ENCODE measurements at regions not wholly inside any gene's neighbourhood (a gene's known extent, or its start where the extent isn't known, plus 50 kb on each side); places are given as distances from the start of the nearest gene placed in this dataset.

DNA sequence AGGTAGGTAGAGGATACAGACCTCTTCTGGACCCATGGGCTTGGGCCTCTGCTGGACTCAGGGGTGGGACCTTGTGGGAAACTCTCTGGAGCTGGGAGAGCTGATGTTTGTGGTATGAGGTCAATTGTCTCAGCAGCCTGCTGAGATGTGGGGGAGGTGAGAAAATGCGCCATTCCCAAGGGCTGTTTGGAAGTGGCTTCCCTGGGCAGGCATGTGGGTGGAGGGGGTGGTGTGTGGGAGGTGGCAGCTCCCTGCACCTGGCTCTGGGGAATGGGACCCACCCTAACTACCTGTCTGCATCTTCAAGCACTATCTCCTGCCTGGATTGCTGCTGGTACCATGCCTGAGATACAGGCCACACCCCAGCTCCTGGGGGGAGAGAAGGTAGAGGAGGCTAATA, 97.4 kb upstream of the THY1 start:
- DNase-seq: no peak

DNA sequence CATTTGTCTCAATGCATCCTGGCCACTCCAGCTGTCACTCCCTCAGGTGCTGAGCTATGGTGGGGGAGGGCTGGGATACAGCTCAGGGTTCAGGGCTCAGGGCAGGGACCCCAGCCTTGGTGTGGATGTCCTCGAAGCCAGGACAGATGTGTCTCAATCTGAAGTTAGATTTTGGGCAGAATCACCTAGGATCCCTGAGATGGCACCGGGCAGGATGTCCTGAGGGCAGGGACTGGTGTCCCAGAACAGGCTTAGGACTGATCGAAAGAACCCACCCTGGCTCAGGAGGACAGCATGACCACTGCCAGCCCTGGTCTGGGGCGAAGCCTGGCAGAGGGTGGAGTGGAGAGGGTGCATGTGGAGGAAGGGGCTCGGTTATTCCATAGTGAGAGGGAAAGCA, 96.8 kb upstream of the THY1 start:
- DNase-seq: no peak

DNA sequence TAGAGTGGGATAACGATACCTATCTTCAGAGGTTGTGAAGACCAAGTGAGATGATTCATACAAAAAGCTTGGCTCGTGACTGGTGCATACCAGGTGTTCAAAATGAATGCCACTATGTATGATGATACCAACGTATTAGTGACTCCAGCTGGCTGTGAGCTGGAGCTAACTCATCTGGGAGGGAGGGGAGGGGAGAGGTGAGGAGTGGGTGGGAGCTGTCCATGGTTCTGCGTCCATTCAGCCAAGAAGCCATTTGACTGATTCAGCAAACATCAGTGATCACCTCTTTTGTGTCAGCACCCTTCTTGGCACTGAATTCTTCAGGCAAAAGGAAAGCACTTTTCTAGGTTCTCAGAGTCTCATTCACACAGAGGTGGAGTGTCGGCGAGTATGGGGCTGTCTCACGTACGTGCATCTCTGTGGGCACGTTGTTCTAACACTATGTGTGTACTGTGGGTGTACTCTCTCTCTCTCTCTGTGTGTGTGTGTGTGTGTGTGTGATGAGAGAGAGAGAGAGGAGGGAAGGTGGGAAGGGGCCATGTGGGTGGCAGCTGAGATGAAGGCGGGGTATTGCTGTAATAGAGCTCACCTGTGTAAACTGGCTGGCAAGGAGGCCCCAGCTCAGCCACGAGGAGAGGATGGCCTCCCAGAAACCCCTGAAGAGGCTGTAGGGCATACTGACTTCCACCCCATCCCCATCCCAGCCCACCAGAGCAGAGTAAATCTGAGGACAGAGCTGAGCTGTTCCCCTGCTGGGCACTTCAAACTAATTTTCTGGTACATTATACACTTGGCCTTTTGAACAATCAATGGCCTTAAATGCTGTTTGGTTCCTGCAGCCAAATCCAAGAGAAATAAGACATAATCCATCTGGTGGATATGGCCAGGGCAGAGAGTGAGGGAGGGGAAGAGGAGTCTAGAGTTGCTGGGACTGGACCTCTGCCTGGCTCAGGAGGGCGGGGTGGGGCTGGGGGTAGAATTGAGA, 96.1 kb upstream of the THY1 start:
- no peak for DNase-seq

DNA sequence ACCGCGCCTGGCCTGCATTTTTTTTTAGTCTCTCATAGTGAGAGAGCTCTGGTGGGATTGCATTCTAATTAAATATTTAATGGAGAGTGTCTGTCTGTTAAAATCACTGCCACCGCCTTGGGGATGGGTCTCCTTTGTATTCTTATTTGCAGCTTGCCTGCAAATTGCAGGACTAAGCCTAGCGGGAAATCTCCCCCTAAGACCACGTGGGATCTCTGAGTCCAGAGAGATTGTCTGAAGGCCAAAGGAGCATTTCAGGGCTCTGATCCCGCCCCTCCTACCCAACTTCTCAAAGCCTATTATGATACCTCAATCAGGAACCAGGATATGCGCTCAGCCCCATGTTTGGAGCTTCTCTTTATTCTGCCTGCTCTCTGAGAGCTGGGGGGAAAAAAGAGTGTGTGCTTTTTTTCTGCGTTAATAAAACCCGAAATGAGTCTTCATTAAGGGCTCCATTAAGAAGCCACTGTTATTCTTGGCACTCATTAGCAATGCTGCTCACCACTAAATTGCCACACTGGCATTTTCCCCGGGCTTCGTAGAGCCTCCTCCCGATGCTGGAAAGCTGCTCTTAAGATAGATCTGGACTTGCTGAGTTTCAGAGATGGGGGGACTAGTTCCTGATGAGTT, 92.9 kb upstream of the THY1 start:
- DNase-seq: no peak

DNA sequence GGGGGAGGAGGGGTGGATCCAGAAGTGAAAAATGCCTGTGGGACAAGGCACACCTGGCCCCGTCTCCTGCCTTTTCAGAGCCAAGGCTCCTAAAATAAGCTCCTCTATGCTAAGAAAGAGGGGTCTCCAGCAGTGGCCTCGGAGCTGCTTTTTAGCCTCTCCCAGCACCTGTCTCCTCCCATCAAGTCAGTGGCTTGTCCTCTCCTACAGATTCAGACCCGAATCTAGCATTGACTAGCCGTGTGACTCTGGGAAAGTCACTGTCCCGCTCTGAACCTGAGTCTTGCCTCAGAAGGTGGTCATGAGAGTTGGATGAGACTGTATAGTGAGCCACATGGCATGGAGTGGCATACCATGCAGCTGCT, 90.8 kb upstream of the THY1 start:
- DNase-seq: no peak

DNA sequence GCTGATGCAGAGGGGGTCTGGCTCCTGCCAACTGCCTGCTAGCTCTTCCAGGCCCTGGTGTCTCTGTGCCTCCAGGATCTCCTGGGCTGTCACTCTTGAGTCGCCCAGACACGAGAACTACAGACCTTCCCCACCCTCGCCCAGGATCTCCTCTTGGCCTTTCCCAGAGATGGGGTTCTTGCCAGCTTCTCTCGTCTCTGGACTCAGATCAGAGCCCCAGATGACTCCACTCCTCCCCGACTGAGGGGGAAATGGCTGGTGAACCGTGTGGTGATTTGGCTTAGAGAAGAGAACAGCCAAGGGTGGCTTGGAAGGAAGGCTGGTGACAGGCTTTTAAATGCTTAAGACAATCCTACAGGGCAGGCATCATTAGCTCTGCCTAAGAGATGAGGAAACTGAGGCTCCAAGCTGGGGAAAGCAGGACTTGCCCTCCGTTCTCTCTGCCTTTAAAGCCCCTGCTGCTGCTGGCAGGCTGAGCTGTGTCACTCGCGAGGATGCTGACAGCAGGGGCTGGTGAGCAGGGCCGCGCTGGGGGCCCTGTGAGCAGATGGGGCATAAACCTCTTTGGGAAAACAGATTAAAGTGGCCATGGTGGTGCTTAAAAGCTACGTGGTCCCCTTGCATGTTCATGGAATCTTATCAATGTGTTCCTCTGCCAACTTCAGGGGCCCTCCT, 90.3 kb upstream of the THY1 start:
- DNase-seq: no peak

DNA sequence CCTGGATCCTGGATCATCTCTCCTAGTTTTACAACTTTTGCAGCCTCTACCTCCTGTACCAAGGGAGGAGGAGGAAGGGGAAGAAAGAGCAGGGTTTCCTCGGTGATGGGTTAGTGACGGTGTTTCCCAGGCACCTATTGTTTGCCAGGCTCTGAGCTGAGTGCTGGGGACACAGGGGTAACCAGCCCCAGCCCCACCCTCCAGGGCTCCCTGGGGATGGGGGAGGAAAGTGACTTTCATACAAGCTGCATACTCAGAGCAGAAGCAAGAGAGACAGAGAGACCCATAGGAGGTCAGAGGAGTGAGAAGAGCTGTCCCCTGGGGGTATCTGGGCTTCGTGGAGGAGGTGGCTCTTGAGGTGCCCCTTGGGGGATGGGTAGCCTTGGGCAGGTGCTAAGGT, 89.4 kb upstream of the THY1 start:
- no peak for DNase-seq

DNA sequence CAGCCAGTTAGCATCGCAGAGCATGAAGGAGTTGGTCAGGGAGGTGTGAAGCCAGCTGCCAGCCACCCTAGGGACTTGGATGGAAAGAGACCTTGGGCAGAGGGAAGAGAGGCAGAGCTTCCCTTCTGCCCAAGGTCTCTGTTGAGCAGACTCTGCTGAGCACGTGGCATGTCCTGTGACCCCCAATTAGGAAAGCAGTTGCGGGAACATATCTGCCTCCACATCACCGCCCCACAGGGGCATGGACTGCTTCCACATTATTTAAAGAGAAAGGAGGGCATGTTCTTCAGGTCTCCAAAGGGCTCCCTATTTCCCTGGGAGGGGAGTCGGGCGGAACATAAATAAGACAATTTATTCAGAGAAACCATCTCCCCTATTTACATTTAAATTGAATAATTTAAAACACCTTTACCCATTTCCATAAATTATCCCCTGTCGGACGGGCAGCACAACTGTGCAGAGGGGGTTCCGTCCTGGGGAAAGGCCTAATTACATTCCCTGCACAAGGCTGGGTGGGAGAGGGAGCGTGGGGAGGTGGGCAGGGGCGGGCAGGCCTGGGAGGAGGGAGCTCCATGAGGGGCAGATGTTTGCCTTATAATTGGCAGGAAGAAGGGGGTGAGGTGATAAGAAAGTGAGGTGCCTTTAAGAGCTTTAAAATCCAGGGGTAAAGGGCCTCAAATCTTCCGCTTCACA, 88.8 kb upstream of the THY1 start:
- DNase-seq: no peak

DNA sequence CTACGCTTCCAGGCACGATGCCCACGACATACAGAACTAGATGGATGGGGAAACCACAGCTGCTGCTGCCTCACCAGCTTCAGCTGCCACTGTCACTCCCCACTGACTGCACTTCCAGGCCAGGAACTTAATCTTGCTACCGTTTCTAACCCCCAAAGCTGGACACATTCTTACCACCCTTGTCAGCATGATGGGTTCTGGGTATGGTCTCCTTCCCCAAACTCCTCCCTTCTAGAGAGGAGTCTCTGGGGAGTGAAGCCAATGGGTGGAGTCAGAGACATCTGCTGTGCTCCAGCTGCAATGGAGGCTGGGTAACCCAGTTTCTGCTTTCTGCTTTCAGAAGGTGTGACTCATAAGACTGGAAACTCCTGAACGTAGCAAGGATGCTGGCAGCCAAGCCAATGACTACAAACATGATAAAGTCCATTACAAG, 87.0 kb upstream of the THY1 start:
- DNase-seq: peak; percentile 33

DNA sequence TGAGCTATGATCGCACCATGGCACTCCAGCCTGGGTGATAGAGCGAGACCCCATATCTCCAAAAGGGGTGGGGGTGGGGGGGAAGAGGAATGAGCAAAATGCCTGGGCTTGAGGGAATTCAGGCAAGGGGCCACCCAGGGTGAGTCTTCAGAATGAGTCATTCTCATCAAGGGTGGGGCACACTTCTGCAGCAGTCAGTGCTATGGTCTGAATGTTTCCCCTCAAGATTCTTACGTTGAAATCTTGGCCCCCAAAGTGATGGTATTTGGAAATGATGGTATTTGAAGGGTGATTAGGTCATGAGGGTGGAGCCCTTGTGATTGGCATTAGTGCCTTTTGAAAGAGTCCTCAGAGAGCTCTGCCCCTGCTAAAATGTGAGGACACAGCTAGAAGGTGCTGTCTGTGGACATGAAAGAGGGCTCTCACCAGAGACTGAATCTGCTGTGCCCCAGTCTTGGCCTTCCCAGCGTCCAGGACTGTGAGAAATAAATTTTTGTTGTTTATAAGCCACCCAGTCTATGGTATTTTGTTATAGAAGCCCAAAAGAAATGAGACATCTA, 86.4 kb upstream of the THY1 start:
- DNase-seq: no peak

DNA sequence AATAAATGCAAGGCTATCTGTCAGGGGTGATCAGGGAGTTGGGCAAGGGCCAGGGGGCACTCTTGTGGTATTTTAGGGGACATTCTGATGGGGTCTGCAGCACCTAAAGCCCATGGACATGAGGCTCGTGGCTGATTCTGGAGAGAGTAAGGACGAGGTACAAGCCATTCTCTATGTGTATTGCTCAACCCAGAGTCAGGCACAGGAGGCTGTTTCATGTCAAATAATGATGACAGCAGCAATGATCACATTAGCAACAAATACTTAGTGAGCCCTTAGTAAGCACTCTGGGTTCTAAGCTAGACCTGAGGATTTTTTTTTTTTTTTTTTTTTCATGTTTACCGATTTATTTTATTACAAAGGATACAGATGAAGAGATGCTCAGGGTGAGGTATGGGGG, 83.5 kb upstream of the THY1 start:
- no peak for DNase-seq

DNA sequence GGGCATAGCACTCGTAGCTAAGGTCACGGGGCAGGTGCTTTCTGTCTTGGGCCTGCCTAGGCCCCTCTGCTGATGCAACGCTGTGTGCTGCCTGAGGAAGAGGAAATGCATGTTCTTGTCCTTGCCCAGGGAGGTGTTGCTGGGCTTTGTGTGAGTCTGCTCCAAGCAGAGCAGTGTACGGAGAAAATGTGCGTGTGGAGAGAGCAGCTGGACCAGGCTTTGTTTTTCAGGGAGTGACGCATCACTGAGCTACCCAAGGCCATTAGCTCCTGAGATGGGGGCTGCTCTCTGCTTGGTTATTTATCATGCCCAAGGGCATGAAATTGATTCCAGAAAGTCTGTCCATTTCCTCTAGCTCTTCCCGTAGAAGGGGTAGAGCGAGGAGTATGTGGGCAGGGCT, 82.9 kb upstream of the THY1 start:
- no peak for DNase-seq

DNA sequence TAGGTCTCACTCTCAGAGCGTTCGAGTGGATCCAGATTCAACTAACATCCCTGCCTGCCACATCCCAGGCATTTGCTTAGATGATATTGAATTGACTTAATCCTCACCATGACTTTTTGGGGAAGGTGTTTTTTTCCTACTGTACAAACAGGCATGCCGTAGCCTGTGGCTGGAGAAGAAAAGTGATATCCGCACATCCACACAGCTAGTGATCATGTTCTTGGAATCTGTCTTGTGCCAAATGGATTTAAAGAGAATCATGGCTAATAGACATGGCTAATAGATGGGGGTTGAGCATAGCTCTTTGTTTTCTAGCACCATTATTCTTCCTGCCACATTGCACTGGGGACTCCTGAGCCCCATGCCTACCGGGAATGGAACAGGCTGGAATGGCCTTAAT, 82.1 kb upstream of the THY1 start:
- DNase-seq: no peak

DNA sequence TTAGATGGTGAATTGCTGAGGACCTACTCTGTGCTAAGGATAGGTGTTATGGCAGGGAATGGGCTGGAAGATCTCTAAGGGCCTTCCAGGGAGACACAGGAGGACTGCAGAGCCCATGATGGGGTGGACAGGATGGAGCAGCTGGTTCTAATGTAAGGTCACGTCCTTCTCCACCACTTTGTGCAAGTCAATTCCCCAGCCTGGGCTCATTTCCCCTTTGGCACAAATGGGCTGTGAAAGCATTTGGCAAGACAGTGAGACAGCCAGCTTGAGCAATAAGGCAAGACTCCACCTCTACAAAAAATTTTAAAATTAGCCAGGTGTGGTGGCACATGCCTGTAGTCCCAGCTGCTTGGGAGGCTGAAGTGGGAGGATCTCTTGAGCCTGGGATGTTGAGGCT, 81.4 kb upstream of the THY1 start:
- no peak for DNase-seq

DNA sequence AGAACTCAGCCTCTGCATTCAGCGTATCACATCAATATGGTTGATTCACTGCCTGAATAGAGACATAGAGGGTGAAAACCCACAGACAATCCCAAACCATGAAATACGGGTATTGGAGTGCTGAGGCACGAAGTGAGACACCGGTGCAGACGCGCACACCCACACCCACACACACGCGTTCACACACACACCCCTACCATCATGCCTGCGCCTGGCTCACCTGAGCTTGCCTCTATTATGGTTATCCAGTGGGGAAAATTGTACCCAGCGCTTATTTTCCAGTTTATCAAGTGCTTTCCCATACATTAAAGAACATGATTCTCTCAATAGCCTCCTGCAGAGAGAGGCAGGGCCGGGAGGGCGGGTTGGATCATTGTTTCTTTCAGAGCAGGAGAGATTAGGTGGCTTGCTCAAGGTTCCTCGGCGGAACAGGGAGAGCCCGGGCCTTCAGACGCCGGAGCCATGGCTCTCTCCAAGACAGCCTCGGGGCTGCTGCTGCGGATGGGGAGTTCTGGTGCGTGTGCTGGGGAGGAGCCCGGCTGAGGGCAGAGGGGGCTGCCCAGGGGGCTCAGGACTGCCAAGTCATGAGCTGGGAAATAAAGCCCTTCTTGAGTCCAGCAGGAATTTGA, 78.9 kb upstream of the THY1 start:
- DNase-seq: no peak

DNA sequence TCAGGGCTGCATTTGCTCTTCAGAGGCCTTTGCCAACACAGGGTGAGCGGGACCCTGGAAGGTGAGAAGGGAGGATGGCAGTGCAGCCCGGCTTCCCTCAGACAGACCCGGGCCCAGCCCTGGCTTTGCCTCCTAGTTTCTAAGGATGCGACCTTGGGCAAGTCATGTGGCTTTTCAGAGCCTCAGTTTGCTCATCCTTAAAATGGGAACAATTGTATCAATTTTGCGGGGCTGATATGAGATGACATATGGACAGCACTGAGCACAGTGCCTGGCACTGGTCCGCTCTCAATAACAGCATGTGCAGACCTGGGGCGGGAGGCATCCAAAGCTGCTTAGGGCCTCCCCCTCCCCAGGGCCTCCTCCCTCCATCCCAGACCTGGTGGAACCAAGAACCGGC, 74.7 kb upstream of the THY1 start:
- no peak for DNase-seq

DNA sequence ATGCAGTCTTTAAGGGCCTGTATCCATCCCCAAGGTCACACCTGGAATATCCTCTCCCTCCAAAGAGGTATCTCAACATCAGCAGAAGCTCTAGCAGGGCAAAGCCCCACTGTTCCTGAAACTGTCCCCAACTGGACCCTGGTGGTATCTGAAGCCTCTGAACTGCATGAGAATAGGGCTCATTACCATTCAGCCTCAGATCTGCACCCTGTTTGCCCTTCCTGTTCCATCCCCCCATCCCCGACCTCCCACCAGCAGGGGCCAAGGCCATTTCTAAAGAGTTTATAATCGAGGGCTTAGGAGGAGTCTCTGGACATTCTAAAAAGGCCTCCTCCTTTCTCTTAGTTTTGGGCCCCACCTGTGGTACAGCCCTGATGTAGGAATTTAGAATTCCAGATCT, 74.0 kb upstream of the THY1 start:
- DNase-seq: no peak

DNA sequence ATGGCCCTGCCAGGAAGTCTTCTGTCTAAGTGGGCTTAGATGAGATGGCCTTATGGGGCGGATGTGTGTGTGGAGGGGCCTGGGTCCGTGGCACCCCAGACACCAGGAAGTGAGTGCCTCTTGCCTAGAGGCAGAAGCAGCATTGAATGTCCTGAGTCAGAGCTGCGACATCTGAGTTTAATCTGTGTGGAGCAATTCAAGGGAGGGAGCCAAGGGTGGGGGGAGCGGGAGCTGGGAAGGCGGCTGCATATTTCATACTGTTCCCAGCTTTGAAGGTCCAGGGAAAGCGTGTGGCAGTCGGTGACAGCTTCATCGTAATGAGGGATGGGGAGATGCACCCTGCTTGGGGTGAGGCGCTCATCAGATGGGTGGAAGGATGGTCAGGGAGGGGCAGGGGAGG, 73.5 kb upstream of the THY1 start:
- no peak for DNase-seq

DNA sequence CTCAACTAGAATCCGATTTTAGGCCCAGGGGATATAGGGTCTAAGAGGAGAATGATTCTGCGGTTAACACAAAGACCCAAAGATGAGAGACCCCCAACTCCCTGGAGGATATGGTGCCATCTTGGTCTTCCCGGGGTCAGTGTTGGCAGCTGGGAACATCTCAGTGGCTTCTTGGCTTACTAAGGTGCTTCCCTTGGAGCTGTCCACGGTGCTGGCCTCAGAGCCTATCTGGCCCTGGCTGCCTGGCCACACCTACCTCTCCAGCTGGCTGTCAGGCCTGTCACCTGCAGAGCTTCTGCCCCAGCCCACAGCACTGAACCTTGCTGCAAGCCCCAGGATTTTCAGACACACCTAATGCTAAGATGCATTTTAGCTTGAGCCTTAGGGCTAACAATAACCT, 70.7 kb upstream of the THY1 start:
- DNase-seq: no peak

DNA sequence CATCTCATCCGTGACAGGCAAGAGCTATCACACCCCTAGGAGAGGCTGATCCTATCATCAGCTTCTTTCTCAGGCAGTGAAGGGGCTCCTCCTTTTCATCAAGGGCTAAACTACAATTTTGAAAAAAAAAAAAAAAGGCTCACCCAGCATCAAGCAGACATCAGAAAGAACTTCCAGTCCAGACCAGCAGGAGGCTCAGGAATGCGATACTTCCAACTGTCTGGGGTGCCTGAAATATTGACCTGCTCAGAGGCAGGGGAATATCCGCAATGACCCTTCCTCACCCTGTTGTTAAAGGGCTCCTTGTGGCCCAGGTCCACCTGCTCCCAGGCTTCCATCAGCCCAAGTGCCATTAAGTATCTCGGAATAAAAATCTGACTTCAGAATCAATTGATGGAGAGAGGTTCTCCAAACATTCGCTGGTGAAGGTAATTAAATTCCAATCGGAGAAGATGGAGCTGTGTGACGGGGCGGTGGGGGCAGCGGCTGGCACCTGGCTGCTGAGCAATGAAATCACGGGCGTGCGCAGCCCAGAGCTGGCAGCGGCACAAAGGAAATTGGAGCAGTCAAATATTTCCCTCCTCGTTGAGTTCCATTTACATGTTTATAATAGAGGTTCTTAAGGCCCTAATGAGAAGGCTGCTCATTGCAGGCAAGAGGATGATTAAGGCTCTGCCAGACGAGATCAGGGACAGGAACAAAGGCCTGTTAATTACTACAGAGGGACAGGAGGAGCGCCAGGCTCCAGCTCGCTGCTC, 69.0 kb upstream of the THY1 start:
- DNase-seq: no peak

DNA sequence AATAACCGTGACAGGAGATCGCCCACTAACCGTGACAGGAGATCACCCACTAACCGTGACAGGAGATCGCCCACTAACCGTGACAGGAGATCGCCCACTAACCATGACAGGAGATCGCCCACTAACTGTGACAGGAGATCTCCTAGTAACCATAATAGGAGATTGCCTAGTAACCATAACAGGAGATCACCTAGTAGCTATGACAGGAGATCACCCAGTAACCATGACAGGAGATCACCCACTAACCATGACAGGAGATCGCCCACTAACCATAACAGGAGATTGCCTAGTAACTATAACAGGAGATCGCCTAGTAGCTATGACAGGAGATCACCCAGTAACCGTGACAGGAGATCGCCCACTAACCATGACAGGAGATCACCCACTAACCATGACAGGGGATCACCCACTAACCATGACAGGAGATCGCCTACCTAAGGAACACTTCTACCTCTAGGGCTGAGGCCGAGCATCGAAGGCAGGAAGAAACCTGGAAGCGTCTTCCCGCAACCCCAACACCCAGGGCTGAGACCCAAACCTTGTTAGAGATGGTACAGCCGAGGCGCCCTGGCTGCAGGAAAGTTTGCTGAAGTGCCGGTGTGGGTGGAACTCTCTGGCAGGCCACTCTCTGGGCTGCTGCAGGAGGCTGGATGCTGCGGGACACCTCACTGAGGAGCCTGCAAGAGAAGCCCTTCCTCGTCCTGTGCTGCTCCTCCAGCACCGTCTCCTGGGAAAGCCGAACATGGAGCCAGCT, 67.5 kb upstream of the THY1 start:
- no peak for DNase-seq
